Panc1 (cell line): ENCODE measurements at regions not wholly inside any gene's neighbourhood (a gene's known extent, or its start where the extent isn't known, plus 50 kb on each side); places are given as distances from the start of the nearest gene placed in this dataset.
A peak's percentile ranks its signal among the peaks of the same experiment; 100 is the strongest.

Source experiments
- POLR2AphosphoS5 ChIP-seq: IDR thresholded peaks from 2 replicates; pipeline ENCODE4 v1.6.1; 2012; ENCODE audit warnings: mild to moderate bottlenecking, low read depth, low read length, moderate library complexity
- SIN3A ChIP-seq: IDR thresholded peaks from 2 replicates; pipeline ENCODE4 v1.6.1; 2012; ENCODE audit warnings: low read depth, mild to moderate bottlenecking, low read length, moderate library complexity, borderline replicate concordance; ENCODE audit not compliant: insufficient read depth
- TCF7L2 ChIP-seq: IDR thresholded peaks from 2 replicates; pipeline ENCODE4 v1.6.1; 2011; ENCODE audit warnings: mild to moderate bottlenecking, low read depth, low read length, inconsistent platforms
- TF ChIP-seq, protein P1 (sequence below): fragments of 450-650 bp; IDR thresholded peaks from 2 replicates; pipeline ENCODE4 v1.5.1; 2017; ENCODE audit warnings: mild to moderate bottlenecking
- TF ChIP-seq, protein P2 (sequence below), 2 experiments: IDR thresholded peaks; 2 replicates each; pipeline ENCODE4 v1.6.1; 2011 to 2012; ENCODE audit warnings: low read depth in 2 of 2, control low read depth in 1 of 2, low read length in 1 of 2, mild to moderate bottlenecking in 1 of 2, moderate library complexity in 1 of 2; ENCODE audit not compliant: insufficient read depth in 1 of 2

DNA sequence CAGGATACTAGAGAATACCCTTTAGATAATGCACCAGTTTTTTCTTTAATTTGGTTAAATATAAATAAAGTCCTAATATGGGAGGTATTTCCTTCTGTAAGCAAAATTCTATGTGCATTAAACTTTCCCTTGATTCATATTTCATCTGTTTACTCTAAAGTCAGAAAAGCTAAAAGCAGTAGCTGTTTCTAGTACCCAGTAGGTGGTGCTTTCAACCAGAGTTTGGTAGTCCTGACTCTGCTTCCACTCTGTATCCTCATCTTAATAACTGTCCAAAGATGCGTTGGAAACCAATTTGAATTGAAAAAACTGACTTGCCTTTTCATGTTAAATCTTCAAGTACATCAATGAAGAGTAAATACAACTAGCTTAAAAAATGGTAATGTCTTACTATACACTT is 1065.2 kb downstream of the JRKL start:
- TF ChIP-seq, protein P1, sequence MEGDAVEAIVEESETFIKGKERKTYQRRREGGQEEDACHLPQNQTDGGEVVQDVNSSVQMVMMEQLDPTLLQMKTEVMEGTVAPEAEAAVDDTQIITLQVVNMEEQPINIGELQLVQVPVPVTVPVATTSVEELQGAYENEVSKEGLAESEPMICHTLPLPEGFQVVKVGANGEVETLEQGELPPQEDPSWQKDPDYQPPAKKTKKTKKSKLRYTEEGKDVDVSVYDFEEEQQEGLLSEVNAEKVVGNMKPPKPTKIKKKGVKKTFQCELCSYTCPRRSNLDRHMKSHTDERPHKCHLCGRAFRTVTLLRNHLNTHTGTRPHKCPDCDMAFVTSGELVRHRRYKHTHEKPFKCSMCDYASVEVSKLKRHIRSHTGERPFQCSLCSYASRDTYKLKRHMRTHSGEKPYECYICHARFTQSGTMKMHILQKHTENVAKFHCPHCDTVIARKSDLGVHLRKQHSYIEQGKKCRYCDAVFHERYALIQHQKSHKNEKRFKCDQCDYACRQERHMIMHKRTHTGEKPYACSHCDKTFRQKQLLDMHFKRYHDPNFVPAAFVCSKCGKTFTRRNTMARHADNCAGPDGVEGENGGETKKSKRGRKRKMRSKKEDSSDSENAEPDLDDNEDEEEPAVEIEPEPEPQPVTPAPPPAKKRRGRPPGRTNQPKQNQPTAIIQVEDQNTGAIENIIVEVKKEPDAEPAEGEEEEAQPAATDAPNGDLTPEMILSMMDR = peak; percentile 31; the same call in 1 of the 2 replicates
- TF ChIP-seq POLR2AphosphoS5 (no peak), TCF7L2 (no peak), SIN3A (no peak)
- TF ChIP-seq, protein P2, sequence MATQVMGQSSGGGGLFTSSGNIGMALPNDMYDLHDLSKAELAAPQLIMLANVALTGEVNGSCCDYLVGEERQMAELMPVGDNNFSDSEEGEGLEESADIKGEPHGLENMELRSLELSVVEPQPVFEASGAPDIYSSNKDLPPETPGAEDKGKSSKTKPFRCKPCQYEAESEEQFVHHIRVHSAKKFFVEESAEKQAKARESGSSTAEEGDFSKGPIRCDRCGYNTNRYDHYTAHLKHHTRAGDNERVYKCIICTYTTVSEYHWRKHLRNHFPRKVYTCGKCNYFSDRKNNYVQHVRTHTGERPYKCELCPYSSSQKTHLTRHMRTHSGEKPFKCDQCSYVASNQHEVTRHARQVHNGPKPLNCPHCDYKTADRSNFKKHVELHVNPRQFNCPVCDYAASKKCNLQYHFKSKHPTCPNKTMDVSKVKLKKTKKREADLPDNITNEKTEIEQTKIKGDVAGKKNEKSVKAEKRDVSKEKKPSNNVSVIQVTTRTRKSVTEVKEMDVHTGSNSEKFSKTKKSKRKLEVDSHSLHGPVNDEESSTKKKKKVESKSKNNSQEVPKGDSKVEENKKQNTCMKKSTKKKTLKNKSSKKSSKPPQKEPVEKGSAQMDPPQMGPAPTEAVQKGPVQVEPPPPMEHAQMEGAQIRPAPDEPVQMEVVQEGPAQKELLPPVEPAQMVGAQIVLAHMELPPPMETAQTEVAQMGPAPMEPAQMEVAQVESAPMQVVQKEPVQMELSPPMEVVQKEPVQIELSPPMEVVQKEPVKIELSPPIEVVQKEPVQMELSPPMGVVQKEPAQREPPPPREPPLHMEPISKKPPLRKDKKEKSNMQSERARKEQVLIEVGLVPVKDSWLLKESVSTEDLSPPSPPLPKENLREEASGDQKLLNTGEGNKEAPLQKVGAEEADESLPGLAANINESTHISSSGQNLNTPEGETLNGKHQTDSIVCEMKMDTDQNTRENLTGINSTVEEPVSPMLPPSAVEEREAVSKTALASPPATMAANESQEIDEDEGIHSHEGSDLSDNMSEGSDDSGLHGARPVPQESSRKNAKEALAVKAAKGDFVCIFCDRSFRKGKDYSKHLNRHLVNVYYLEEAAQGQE (IDR thresholded peaks at IDR 0.05; ENCODE audit: insufficient read depth in 1 of 2, low read depth in 2 of 2, low read length in 1 of 2) = no peak
